ENCODE measurements at regions not wholly inside any gene's neighbourhood (a gene's known extent, or its start where the extent isn't known, plus 50 kb on each side); places are given as distances from the start of the nearest gene placed in this dataset.

DNA sequence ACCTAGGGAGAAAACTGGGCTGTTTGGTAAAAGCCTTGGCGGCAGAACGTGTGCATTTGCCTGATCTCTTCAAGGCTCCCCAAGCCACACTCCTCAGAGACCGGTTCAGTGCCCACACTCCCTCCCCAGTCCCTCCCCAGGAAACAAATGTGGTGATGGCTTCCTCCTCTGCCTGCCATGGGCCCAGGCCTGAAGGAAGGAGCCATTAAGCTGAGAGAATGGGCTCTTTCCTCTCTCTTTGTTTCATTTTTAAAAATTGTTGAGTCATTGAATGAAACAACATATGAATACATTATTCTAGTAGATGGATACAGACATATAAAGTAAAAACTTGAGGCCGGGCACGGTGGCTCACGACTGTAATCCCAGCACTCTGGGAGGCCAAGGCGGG lies 50.6 kb upstream of the YWHAQ start:
- intact Hi-C loops (cut with DNase I; ENCODE audit: low total_unique reads) = no loop called here
- no peak overlapping the region for H3K27ac ChIP-seq
- no peaks in the 10 kb centered on the region for H3K36me3 ChIP-seq
- TF ChIP-seq, protein P1, sequence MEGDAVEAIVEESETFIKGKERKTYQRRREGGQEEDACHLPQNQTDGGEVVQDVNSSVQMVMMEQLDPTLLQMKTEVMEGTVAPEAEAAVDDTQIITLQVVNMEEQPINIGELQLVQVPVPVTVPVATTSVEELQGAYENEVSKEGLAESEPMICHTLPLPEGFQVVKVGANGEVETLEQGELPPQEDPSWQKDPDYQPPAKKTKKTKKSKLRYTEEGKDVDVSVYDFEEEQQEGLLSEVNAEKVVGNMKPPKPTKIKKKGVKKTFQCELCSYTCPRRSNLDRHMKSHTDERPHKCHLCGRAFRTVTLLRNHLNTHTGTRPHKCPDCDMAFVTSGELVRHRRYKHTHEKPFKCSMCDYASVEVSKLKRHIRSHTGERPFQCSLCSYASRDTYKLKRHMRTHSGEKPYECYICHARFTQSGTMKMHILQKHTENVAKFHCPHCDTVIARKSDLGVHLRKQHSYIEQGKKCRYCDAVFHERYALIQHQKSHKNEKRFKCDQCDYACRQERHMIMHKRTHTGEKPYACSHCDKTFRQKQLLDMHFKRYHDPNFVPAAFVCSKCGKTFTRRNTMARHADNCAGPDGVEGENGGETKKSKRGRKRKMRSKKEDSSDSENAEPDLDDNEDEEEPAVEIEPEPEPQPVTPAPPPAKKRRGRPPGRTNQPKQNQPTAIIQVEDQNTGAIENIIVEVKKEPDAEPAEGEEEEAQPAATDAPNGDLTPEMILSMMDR (IDR thresholded peaks at IDR 0.05) = no peak
- TF ChIP-seq POLR2A (IDR thresholded peaks at IDR 0.05) = no peak
- no peaks in the 10 kb centered on the region for H3K4me1 ChIP-seq
- no peak for DNase-seq
- no peak overlapping the region for H3K4me3 ChIP-seq
- no peaks in the 10 kb centered on the region for H3K9me3 ChIP-seq
- H3K27me3 ChIP-seq = no peaks in the 10 kb centered on the region

DNA sequence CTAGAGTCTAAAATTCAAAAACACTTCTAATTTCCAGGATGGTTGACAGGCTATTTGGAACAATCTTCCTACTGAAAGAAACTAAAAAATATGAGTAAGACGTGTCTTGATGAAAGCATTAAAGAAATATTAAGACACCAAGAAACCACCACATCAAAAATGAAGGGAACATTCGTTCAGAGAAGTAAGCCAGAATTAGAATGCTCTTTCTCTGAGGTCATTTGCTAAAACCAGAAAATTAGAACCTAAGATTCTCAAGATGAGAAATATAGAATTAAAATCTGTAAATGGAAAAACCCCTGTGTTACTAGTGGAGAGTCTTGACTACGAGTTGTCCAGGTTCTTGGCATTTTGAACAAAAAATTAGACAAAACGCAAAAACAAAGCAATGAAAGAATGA lies 54.8 kb upstream of the YWHAQ start:
- TF ChIP-seq, protein P1 (IDR thresholded peaks at IDR 0.05) = no peak
- TF ChIP-seq POLR2A (IDR thresholded peaks at IDR 0.05) = no peak
- Histone ChIP-seq H3K4me1 (no peaks in the 10 kb centered on the region), H3K36me3 (no peaks in the 10 kb centered on the region), H3K27me3 (no peaks in the 10 kb centered on the region), H3K4me3 (no peak overlapping the region), H3K27ac (no peak overlapping the region), H3K9me3 (no peaks in the 10 kb centered on the region)
- intact Hi-C loops (cut with DNase I; ENCODE audit: low total_unique reads) = no loop called here
- DNase-seq = no peak

DNA sequence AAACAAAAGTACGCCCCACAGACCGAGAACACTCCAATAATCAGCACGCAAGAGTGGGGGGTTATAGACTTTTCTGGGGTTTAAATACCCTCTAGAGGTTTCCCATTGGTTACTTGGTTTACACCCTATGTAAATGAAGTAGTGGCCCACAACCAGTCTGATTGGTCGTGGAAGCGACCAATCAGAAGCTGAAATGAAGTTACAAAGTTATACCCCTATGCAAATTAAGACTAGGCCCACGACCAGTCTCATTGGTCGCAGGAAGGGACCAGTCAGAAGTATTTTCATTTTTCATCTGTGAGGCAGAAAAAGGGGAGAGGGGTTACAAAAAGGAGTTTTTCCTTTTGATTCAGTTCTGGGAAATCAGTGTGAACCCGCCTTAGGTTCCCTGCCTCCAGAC lies 55.3 kb upstream of the YWHAQ start:
- Histone ChIP-seq H3K4me1 (no peaks in the 10 kb centered on the region), H3K9me3 (no peaks in the 10 kb centered on the region), H3K4me3 (no peak overlapping the region), H3K36me3 (no peaks in the 10 kb centered on the region), H3K27me3 (no peaks in the 10 kb centered on the region), H3K27ac (no peak overlapping the region)
- intact Hi-C loops (cut with DNase I; ENCODE audit: low total_unique reads) = no loop called here
- DNase-seq = no peak
- TF ChIP-seq, protein P1 (IDR thresholded peaks at IDR 0.05) = no peak
- TF ChIP-seq POLR2A (IDR thresholded peaks at IDR 0.05) = no peak

DNA sequence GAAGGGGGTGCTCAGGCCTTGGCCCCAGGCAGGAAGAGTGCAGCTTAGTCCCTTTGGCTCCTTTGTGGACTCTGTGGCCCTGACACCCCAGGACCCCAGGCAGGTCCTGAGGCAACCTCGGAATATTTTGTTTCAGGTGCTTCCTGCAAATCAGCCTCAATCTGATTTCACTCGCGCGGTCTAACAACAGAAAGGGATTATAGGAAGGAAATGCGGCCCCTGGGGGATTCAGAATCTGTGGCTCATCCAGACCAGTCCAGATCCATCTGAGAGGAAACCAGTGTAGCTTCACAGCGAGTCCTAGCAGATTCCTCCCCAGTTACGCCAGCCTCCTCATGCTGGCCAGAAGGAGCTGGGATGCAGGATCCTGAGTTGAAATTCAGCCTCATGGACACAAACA lies 59.5 kb upstream of the YWHAQ start:
- intact Hi-C loops (cut with DNase I; ENCODE audit: low total_unique reads) = no loop called here
- Histone ChIP-seq H3K4me3 (no peak overlapping the region), H3K9me3 (no peaks in the 10 kb centered on the region), H3K27me3 (no peaks in the 10 kb centered on the region), H3K36me3 (no peaks in the 10 kb centered on the region), H3K27ac (no peak overlapping the region), H3K4me1 (no peaks in the 10 kb centered on the region)
- TF ChIP-seq POLR2A (IDR thresholded peaks at IDR 0.05) = no peak
- TF ChIP-seq, protein P1 (IDR thresholded peaks at IDR 0.05) = no peak
- DNase-seq = peak in 1 of 2 donors; percentile 49

DNA sequence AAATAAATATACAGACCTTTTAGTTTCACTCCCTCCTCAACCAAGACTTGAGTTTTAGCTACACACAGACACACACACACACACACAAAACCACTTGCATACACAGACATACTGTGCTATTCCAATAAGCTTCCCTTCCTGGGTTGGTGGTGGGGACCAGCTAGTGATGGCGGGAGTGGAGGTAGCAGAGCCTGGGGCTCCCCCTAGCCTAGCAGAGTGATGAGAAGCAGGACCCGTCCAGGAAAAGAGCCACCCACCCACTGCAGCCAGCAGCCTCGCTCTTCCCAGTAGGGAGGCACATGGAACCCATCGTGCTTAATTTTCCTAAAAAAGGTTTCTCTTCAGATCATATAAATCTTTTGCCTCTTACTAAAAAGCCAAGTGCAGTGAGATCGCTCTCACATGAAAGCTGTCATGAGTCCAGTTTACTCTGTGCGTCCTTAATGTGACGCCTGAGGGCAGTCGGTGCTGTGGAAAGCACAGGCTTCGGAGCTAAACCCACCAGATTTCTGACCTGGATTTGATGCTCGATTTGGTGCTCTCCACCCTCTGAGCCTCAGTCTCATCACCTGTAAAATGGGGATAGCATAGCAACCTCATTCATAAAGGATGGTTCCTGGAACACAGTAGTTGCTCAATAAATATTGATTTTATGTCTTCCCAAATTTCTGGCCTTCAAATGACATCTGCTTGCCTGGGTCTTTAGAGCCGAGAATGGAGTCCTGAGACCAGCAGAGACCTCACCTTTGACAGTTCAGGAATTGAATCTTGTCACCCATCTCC lies 60.1 kb upstream of the YWHAQ start:
- TF ChIP-seq POLR2A (IDR thresholded peaks at IDR 0.05) = no peak
- TF ChIP-seq, protein P1 (IDR thresholded peaks at IDR 0.05) = no peak
- intact Hi-C loops (cut with DNase I; ENCODE audit: low total_unique reads) = no loop called here
- Histone ChIP-seq H3K4me3 (no peak overlapping the region), H3K27me3 (no peaks in the 10 kb centered on the region), H3K4me1 (no peaks in the 10 kb centered on the region), H3K36me3 (no peaks in the 10 kb centered on the region), H3K9me3 (no peaks in the 10 kb centered on the region), H3K27ac (no peak overlapping the region)
- no peak for DNase-seq
